Islet of Langerhans (tissue), 1 donor: ENCODE measurements at regions not wholly inside any gene's neighbourhood (a gene's known extent, or its start where the extent isn't known, plus 50 kb on each side); places are given as distances from the start of the nearest gene placed in this dataset.
"Not testable (repeated sequence)": the region's sequence is repeated elsewhere in the genome, so short reads cannot be mapped to it uniquely, and the experiment has no call there.

Source experiments
- FAIRE-seq: peaks from one replicate; lab custom pipeline; 2011; peaks lifted over from hg19 to GRCh38; lab: Jason Lieb, UNC

DNA sequence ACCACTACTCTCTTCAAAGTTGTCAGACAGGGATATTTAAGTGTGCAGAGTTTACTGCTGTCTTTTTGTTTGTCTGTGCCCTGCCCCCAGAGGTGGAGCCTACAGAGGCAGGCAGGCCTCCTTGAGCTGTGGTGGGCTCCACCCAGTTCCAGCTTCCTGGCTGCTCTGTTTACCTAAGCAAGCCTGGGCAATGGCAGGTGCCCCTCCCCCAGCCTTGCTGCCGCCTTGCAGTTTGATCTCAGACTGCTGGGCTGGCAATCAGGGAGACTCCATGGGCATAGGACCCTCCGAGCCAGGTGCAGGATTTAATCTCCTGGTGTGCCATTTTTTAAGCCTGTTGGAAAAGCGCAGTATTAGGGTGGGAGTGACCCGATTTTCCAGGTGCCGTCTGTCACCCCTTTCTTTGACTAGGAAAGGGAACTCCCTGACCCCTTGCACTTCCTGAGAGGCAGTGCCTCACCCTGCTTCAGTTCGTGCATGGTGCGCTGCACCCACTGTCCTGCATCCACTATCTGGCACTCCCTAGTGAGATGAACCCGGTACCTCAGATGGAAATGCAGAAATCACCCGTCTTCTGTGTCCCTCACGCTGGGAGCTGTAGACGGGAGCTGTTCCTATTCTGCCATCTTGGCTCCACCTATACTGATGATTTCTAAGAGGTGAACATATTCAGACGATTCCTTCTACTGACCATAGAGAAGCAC lies 167.6 kb downstream of the CXXC4 start:
- not testable (repeated sequence) for FAIRE-seq

DNA sequence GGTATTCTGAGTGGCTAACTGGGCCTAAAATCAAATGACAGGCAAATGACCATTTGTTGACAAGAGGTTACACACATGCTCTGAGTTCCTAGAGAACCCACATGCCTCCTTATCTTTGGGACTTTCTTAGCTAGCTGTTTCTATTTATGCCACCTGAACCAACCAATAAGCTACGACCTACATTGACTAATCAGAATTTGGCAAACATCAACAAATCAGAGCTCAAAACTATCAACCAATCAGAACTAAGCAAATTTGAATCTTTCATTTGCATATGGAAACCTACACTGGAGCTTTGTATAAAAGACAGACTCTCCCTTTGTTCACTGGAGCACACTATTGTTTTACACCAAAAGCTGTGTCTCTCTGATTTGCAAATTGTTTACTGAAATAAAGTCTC lies 192.0 kb downstream of the CXXC4 start:
- no peak for FAIRE-seq

DNA sequence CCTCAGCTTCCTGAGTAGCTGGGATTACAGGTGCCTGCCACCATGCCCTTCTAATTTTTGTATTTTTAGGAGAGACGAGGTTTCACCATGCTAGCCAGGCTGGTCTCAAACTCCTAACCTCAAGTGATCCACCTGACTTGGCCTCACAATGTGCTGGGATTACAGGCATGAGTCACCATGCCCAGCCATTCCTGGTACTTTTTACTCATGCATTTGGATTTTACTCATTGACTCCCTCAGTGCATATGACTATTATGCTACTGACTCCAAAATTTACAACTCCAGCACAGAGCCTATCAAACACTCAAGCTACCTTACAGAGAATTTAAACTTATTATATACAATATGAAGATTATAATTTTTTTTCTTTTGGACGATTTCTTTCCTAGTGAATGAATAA lies 199.9 kb downstream of the CXXC4 start:
- no peak for FAIRE-seq

DNA sequence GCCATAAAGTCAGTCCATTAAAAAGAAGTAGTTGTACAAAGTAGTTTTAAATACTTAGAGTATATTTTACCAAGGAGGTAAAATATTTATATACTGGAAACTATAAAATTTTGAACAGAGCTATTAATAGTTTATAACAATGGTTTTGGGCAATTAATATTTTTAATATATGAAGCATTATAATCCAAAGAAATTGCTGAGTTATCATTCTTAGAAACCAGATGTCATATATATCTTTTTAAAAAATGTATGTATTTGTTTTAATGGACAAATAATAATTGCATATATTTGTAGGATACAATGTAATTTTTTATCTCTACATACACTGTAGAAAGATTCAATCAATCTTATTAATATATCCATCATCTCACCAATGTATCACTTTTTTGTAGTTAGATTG lies 207.8 kb downstream of the CXXC4 start:
- no peak for FAIRE-seq

DNA sequence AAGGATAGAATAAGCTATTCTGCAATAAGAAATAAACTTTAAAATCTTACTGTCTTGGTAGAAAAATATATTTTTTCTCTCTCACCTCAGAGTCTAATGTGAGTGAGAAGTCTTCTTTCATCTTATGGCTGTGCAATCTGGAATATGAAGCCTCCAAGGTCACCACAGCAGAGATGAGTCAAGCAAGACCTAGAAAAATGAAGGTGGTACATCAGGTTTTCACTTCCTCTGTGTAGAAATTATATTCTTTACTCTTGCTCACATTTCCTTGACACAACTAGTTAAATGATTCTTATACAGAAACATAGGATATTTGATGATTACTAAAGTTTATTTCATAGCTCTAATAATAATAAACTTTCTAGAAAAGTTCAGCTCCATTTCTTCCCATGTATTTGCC lies 211.4 kb downstream of the CXXC4 start:
- no peak for FAIRE-seq

DNA sequence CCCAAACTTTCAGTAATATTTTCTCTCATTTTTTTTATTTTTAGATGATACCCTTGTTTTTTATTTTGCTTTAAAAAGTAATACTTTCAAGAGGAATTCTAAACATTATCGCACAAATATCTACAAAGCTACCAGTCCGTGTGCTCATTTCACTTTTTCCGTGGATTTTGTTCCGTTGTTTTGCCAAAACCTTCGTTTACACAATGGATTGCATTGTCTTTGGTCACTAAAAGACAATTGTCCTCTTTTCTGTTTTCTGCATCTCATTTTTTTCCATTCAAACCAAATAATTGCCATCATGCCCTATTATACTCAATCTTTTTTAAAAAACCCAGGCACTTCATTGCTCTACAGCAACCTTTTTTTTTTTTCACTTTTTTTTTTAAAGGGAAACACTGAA lies 214.9 kb downstream of the CXXC4 start:
- FAIRE-seq: no peak

DNA sequence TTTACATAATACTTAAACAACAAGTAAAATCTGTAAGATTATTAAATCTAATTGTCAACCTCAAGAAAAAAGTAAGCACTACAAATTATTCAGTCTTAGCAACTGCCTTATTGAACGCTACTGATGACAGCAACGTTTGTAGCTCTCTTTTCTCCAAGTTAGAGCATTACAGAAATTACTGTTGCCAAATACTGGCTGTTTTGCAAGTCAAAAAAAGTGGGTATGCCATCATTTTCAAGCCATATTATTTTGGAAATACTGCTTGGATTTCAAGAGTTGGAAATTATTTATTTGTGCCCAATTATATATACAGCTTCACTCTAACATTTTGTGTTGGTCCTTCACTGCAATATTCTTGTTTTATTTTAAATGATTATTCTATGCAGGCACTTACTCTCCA lies 221.7 kb downstream of the CXXC4 start:
- no peak for FAIRE-seq

DNA sequence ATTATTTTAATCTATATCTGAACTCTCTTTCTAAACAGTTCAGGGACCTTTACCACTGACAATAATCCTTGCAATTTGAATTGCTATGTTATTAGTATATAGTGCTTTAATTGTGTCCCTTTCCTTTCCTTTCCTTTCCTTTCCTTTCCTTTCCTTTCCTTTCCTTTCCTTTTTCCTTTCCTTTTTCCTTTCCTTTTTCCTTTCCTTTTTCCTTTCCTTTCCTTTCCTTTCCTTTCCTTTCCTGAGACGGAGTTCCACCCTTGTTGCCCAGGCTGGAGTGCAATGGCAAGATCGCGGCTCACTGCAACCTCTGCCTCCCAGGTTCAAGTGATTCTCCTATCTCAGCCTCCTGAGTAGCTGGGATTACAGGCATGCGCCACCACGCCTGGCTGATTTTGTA lies 225.1 kb downstream of the CXXC4 start:
- FAIRE-seq: not testable (repeated sequence)

DNA sequence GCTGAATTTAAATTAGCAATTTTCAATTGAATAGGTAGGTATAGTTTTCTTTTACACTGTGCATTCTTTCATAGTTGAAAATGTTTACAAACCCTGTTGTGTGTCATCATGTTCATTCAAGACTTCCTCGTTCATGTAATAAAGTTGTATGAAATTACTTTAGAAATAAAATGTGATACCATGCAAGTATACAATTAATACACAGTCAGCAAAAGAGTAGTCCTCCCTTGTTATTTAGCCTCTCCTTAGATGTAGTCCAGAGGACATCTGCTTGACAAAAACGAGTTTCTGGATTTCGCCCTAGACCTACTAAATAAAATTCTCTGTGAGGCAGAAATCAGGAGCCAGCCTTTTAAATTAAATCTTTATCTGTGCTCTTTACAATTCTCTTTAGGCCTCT lies 231.6 kb downstream of the CXXC4 start:
- FAIRE-seq: no peak

DNA sequence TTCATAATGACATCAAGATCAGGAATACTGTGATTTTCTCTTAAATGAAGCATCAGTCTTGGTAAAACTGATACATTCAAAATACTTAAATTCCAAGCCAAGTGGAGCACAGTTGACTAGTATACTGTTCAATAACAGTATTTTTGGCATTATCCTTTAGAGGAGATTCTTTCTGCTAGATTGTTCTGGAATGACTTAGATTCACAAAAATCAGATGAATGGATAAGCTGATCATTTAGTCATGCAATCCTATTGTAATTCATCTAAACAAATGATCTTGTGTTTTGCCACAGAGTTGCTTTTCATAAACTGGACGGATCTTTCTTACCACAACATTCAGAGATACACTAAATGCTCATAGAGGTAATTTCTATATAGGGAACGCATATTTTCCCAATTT lies 232.0 kb downstream of the CXXC4 start:
- FAIRE-seq: no peak

DNA sequence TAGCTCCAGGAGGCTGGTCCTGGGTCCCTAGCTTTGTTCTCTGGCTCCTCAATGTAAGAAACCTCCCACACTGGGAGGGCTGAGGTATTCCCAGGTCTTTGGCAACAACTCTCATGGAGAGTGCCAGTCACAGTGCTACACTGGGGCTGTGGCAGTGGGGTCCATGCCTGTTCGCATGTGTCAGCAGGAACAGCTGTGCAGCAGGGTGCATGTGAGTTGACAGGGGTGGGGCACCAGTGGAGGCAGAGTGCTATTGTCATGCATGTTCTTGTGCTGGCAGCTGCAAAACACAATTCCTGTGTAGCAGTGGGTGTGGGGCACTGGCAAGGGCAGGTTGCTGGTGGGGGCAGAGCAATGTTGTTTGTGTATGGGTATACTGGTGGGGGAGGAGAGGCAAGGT lies 246.0 kb downstream of the CXXC4 start:
- FAIRE-seq: no peak

DNA sequence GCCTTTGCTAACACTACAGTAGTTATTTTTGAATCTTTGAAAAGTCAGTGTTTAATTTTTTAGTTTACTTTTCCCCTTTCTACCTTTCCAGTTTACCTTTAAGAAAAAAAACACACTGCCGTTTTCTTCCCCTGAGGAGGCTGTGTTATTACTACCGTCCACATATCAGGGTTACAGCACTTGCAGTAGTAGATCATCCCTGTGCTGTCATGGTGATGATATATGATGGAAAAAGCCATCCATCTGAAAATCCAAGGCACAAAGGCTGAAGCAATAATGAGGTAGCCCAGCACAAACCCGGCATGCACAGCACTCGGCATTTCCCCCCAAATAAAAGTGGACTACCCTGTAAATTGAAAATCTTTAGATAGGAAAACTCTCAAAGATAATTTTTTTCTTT lies 258.7 kb downstream of the CXXC4 start:
- peak; percentile 81 for FAIRE-seq

DNA sequence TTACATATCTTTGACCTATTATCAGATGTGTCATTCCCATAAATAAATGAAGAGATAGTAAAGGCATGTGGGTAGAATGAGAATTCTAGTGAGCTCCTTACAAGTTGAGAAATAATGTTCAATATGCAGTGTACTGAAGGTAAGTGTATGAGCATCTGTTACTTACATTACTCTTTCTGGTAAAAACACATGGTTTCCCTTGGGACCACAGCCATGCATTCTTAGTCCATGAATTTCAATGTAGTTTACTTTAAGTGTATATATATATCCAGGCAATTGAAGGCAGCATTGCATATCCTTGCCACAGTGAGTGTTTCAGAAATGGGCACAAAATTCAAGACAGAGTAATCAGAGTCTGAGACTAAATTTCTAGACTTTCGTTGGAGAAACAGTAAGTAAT lies 277.2 kb downstream of the CXXC4 start:
- no peak for FAIRE-seq

DNA sequence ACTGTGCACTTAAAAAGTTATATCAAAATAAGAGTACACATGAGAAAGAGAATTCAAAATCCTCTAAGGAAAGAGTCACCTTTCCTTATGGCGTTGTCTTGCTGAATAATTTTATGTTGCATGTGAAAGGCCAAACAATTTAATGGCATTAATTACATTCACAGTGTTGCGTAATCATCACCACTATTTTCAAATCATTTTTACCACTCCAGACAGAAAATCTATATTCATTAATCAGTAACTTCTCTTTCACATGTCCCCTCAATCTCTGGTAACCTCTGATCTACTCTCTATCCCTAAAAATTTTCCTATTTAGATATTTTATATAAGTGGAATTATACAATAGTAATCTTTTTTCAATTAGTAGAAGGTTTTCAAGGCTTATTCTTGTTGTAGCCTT lies 283.0 kb downstream of the CXXC4 start:
- FAIRE-seq: no peak

DNA sequence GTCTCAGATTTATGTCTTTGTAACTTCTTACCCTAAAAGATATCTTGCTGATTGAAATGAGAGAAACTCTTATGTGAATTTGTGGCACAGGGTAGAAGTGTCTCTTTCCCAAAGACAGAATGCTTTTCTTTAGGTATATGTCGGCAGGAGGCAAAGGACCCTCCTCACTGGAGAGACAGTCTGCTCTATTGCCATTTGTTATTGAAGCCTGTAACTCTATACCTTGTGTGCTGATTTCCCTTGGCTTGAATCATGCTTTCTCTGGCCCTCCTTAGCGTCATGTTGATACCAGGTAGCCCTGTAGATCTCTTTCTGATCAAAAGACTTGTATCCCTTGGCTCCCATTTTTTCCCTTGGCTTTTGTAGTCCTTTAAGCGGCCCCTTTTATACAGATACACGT lies 284.3 kb downstream of the CXXC4 start:
- FAIRE-seq: no peak

DNA sequence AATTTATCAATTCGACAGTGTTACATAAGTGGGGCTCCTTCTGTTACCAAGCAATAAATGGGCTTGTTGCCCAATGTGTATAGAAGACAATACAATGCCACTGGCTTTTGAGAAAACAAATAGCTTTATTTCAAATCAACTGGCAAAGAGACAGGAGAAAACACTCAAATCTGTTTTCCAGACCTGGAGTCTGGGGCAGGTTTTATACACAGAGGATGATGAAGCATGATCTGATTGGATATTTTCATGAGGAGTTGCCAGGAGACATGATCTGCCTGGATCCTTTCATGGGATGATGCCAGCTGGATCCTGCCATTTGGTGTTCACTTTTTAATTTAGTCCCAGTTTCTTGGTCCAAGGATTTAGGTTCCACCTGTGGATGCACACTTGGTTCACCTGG lies 287.9 kb downstream of the CXXC4 start:
- no peak for FAIRE-seq

DNA sequence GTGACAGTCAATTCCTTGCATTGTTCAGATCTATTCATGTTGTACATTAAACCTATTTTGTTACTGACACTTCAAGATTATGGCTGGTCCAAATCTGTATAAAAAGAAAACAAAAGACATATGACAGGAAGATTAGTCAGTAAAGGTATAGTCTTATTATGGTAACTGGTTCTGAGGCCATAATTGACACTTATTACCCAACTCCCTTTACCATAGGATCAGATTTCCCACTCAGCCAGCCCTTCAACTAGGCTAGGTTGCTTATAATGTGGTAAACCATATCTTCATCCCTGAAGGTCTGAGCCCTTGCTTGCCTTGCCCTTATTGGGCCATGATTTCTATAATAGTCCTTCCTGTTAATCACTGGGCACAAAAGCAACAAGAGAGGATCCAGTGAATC lies 289.6 kb downstream of the CXXC4 start:
- no peak for FAIRE-seq

DNA sequence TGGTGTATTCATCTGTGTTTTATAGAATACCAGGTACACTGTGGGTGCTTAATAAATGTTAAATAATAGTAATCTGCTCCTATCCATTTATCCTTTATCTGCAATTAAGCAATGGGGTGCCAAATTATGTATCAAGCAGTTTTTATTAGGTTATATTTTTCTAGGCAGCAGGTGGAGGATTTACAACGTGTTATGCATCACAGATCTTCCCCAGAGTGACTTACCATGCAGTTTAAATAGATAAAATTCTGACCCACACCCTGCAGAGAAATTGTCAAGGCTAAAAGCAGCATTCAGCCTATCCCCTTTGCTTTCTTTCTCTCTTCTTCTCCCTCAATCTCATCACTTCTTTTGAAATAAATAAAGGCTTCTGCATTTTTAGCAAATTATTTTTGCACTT lies 306.4 kb downstream of the CXXC4 start:
- FAIRE-seq: no peak

DNA sequence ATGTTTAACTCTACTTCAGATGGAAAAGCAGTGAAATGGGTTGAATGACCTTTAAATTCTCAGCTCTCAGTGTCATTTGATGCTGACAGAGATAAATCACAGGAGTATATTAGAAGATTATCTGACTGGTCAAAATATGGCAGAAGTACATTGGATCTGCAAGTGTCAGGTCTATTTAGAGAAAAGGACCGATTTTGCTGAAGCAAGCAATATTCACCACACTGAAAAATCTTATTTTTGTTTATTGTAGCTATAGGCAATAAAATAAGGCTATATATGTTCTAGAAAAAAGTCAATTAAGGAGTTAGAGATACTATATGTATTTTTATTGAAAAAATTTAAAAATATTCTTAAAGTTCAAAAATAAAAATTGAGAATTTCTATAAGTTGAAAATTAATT lies 325.3 kb downstream of the CXXC4 start:
- FAIRE-seq: peak; percentile 72

DNA sequence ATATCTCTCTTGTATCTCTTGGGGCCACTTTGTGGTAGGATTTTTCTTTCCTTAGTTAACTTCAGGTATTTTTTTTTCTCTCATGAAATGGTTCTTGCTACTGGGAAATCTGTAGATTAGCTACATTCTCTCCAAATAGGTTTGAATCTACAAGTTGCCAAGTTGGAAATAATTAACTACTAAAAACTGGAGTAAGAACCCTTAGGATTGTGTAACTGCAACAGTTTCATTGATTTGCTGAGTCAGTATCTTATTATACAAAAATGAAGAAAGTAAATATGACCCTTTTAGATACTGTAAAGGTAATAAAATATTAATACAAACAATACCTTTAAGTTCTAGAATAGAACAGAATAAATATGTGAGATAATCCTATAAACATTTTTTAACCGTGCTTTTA lies 327.9 kb downstream of the CXXC4 start:
- FAIRE-seq: no peak

DNA sequence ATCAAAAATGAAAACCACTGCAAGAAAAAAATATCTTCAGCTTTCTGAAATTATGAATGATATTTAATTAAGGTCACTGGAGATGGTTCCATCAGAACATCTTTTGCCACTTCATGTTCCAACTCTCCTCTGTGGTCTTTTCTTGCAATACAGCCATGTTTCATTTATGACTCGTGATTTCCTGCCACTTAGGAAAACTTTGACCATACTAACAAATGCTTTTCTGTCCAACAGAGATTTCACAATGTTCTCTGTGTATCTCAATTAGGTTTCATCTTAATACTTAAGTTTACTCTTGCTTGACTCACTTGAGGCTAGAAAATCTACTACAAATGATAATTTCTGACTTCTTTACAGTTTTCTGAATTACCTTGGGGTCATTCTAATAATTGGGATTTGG lies 330.9 kb downstream of the CXXC4 start:
- FAIRE-seq: no peak

DNA sequence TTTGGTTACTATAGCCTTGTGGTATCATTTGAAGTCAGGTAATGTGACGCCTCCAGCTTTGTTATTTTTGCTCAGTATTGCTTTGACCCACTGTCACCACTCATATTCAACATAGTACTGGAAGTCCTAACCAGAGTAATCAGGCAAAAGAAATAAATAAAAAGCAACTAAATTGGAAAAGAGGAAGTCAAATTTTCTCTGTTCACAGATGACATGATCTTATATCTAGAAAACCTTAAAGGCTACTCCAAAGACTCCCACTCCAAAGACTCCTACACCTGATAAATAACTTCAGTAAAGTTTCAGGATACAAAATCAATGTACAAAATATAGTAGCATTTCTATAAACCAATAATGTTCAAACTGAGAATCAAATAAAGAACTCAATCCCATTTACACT lies 348.6 kb downstream of the CXXC4 start:
- no peak for FAIRE-seq

DNA sequence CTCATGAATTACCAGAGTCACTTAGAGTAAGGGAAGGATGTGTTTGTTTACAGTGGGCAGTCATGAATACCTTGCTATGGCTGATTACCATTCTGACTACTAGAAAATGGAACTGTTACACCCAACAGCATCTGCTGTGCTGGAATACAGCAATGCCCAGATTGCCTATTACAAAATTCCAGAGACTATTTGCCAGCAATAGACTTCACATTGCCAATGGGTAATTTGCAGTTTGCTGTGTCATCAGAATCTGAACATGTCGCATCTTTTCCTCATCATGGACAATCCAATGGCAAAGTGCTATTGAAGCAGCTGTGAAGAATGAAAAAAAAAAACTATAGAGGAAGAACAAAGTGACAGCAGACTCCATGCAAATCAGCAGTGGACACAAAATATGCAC lies 356.6 kb downstream of the CXXC4 start:
- FAIRE-seq: no peak

DNA sequence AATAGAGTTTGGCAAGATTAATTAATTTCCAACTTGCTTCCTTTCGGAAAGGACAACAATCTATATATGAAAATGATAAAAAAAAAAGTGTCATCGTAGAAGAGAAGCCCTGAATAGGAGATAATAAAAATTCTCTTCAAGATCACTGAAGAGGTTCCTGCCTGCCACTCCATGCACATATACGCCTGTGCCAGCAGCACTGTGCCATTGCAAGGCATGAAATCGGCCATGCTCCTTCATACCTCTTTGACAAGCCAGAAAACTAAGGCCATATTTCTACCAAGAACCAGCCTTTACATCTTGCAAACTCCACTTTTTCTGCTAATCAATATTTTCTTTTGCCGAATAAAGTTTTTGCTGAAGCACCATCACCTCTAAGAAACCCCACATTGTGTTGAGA lies 365.5 kb downstream of the CXXC4 start:
- FAIRE-seq: no peak

DNA sequence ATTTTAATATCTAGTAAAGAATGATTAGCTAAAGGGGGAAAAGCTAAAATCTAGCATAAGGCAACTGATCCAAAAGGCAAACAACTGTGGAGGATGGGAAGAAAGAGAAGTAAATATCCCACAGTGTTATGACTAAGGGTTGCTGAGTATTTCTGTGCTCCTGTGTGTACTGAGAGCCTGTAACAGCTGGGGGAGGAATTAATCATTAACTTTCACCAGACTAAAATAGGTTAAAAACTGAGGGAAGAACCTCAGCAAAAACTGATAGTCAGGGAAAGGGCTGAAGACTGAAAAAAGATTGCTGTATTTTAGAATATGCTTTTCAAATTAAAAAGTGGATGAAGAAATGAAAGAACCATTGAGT lies 365.9 kb downstream of the CXXC4 start:
- FAIRE-seq: peak; percentile 100
